Daoy (cell line): ENCODE measurements at regions not wholly inside any gene's neighbourhood (a gene's known extent, or its start where the extent isn't known, plus 50 kb on each side); places are given as distances from the start of the nearest gene placed in this dataset.
A peak's percentile ranks its signal among the peaks of the same experiment; 100 is the strongest.
"Not testable (repeated sequence)": the region's sequence is repeated elsewhere in the genome, so short reads cannot be mapped to it uniquely, and the experiment has no call there.

Source experiments
- DNase-seq: peaks from one replicate; pipeline ENCODE4 v3.0.0-alpha.2; 2015; ENCODE audit warnings: low read depth

DNA sequence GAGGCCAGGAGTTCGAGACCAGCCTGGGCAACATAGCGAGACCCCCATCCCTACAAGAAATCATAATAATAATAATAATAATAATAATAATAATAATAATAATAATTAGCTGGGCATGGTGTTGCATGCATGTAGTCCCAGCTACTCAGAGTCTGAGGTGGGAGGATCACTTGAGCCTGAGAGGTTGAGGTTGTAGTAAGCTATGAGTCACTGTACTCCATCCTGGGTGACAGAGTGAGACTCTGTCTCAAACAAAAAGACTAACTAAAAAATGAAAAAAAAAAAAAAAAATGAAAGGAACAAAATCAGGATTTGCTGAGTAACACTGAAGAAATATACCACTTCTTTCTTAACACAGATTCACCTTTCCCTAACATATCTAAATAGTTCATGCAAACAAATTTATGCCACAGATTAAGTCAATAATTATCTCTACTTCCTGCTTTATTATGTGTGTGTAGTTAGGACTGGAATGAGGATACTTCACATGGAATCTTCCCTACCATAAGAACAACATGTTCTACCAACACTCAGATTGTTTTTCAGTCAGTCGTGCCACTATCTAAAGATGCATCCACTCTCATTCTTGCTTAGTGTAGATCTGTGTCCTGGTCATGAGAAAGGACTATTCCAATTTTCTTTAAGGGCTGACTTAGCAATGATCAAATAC lies 928.7 kb downstream of the SLC4A3 start:
- DNase-seq: peak; percentile 40

DNA sequence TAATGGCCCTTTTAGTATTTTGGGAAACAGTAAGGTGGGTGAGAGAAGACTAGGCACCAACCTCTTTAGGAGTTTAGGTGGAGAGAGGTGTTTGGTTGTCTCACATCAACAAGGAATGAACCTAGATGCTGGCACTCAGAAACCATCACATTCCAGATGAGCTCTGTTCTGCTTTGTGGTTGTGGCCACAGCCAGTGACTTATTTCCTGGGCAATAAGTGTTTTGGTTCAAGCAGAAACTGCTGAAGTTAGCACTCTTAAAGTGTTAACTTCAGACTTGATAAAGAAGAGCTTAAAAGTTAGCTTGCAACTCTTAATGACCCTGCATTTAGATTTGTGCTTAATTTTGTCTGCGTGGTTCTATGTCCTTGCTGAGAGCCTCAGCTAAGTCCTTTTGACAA lies 929.2 kb downstream of the SLC4A3 start:
- DNase-seq: peak; percentile 63

DNA sequence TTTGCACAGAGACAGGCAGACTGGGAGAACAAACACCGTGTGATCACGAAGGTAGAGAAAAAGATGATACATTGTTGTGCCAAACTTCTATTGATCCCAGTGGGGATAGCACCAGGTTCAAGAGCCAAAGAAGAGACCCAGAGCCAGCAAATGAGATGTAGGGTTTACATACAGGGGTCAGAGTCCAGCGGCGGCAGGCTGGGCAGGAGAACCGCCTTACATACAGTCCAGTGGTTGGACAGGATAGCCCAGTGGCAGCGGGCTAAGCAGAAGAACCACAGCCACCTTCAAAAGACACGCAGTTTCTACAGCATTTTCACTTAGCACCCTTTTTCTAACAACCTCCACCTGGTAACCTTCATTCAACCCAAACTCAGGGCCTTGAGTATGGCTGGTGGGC lies 932.8 kb downstream of the SLC4A3 start:
- no peak for DNase-seq

DNA sequence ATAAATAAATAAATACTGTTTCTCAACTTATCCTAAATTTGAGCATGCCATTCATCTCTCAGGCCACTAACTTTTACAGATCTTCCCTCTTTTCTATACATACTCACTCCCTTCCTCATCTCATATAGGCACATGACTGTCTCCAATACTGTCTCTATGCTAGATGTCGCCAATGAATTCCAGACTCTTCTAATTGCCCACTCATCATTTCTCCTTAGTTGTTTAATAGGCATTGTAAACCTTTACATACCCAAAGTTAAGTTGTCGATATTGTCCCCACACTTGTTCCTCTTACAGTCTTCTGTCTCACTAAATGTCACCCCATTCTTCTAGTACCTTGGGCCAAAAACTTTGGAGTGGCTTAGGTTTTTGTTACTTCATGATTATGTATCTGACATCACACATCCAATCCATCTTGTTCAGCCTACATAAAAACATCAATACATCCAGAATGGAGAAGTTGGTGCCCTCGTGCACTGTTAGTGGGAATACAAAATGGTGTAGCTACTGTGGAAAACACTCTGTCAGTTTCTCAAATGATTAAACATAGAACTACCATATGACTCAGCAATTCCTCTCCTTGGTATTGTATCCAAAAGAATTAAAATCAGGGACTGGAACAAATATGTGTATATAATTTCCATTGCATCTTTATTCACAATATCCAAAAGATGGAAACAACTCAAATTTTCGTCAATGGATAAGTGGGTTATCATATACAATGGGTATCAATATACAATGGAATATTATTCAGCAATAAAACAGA lies 935.1 kb downstream of the SLC4A3 start:
- no peak for DNase-seq

DNA sequence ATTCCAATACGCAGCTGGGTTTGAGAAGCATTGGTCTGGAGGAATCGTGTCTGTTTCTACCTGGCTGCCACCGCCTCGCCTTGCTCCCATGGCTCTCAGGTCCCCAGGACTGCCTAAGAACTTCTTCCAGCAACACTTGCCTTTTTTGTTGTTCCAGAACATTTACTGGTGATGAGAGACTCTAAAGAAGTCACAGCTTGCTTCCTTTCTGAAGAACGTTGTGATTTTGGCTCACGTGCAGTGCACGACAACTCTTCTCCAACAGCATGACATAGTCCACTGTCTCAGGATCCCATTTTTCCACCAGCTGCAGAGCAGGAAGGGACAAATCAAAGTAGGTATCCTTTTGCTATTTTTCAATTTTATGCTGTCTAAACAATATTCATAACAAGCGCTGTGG lies 940.9 kb downstream of the SLC4A3 start:
- DNase-seq: no peak

DNA sequence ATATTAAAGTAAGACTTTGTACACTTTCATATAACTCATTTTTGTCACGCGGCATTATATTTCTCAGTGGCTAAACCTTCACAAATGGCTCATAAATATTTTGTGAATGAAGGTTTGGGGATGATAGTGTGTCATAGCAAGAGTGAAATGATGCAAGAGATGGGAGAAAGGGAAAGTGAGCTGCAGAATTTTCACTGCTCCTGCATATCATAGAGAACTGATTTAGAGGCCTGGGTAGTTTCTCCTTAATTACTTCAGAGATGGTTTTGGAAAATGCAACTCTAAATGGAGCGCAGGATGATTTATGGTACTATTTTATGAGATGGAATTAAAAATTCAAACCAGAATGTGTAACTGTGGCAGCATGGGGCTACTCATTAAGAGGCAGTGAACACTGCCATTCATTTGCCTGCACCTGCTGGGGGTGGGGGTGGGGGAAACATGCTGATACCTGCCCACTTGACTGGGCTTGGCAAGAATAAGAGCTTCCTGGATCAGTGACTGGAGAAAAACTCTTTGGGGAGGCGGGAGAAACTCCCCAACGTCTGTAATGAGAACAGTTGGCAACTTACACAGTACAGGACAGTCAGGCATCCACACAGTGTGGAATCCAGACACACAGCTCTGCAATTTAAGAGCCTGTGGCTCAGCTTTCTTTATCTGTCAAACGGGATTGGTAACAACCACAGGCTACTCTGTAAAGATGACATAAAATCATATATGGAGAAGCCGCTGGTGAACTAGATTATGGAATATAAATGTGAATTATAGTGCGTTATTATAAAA lies 941.9 kb downstream of the SLC4A3 start:
- DNase-seq: no peak

DNA sequence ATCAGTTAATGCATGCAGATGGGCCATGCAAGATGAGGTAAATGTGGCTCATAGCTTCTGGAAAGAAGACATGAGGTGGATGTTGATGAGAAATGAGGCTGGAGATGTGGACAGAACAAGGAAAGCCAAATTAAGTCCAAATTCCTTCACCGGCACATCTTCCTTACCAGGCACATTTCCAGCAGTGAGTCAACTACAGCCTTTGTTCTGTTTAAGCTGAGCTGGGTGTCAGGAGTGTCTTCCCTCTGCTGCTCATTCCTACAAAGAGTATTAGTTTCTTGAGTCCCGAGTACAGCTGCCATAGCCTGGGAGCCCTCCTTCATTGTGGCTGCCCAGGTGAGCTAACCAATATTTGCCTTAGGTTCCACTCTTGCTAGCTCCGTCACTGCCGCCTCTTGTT lies 945.0 kb downstream of the SLC4A3 start:
- no peak for DNase-seq

DNA sequence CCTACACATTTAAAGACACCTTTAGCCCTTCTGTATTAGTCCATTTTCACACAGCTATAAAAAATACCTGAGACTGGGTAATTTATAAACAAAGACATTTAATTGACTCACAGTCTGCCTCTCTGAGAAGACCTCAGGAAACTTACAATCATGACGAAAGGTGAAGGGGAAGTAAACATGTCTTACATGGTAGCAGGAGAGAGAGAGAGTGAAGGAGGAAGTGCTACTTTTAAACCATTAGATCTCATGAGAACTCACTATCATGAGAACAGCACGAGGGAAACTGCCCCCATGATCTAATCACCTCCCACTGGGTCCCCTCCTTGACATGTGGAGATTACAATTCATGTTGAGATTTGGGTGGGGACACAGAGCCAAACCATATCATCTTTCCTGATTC lies 946.6 kb downstream of the SLC4A3 start:
- no peak for DNase-seq

DNA sequence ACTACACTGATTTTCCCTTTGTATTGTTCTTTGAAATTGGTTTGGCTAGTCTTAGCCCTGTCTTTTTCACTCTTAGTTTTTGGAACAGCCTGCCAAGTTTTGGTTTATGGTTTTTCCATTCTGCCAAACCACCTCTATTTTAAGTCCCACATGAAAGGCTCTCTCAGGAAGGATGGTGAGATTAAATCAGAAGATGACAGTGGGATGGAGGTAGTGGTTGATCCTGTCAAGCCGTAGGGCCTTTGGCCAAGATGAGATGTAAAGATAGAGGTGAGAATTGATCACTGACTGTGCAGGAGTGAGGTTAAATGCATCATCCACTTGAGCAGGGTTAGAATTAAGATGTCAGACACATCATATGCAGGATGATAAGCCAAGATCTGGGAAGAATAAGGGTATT lies 948.5 kb downstream of the SLC4A3 start:
- DNase-seq: no peak

DNA sequence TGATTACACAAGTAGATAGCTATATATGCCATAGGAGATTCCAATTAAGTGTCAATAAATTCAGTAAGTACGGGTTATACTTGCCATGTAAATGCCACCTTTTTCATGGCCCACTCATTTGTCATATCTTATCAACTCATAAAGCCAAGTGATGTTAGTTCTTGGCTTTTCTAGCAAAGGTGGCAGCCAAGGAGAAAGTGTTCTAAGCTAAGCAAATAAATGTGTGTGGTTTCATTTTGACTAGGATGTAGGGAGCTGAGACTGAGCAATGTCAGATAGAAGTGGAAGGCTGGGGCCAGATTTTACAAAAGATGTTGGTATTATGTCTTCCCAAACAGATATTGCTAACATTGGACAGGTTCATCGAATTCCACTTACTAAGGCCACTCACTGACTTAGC lies 952.0 kb downstream of the SLC4A3 start:
- no peak for DNase-seq

DNA sequence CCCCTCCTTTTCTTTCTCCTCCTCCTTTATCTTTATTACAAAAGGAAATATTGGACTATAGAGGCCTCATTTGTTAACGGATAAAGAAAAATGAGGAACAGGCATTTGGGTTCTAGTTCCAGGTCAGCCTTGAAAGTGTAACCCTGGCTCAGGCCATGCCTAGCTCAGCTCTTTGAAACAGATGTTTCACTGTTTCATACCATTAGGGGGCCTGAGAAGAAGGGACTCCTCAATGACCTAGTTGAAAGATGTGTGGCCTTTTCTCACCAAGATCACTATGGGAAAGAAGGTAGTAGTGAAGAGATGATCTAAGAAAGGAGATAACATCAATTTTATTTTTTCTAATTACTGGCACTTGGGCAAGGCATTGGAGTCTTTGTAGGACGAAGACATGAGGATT lies 952.7 kb downstream of the SLC4A3 start:
- no peak for DNase-seq

DNA sequence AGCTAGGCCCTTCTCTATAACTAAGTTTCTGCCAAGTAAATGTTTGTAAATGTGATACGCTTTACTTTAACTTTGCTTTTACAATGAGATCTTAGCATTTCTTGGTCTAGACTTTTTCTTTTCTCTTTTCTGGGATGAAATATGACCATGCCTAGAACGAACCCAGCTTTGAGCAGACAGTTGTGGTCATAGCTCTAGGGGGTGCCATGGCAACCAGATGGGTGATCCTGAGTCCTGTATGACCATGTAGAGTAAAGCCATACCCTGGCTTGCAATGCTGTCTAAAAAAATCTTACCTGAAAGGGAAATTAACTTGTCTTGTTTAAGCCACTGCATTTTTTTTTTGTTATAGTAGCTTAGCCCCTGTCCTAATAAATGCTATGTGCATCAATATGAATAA lies 956.3 kb downstream of the SLC4A3 start:
- DNase-seq: no peak

DNA sequence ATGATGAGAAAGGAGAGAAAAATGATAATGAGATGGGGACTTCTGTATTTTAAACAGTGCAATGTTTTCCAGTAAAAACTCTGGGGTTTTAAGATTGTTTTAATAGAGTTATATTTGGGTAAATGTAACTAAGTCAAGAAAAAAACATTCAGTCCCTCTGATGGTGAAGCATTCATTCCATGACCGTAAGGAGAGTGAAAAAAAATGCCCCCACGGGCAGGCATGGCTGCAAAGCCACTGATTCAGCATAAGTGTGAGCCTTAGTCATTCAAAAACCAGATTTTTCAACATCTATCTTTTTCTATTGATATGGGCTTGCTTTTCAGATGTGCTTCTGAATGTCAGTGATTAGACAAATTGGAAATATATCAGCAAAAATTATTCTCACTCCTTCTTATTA lies 957.8 kb downstream of the SLC4A3 start:
- DNase-seq: no peak

DNA sequence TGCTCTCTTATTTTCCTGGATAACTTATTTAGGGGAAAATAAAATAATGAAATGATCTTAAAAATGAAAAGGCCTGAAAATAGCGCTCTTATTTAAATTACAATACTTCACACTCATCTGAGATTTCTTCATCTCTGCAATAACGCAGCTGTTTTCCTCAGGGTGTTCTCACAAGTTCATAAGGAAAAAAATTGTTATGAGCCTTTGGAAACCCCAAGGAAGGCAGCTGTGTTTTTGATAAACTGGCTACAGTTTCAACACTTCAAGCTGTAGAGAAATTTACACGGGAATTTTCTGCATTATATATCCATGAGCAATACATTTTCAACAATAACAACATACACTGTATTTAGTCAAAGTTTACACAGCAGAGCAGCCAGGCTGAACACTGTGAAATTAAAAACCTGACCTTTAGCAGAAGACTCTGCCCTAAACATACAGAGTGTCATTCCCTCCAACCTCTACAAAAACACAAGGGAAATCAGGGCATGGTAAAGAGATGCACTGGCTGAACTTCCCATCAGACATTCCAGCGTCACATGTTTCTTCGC lies 959.6 kb downstream of the SLC4A3 start:
- DNase-seq: no peak

DNA sequence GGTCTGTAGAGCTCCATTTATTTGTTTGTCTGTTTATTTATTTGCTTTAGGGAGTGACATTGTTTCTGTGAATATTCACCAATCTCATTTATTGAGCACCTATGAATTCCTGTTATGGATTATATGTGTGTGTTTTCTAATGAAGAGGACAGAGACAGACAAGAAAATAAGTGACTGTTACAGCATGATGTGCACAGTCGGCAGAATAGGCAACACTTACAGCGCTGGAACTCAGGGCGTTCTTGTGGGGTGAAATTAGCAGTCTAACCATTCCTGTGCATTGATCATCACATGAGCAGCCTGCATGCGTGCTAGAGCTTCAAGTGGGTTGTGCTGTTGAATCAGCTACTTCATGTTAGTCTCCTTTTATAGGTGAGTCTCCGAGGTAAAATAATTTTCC lies 960.7 kb downstream of the SLC4A3 start:
- DNase-seq: no peak

DNA sequence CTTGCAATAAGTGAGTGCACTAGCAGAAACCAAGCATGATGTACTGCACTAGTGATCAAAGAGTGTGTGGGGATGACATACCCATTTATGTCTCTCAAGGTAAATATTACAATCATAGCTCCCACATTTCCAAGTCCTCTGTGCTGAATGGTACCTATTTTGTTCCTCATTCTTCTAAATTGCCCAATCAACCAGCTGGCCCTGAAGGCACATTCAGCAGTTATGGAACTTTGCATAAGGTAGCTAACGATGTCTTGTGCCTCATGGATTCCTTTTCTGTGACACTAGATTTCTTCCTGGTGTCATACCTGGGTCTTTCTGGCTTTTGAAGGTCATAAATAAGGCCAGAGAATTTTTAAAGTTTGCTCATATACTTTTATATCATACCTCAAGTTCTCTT lies 963.0 kb downstream of the SLC4A3 start:
- no peak for DNase-seq

DNA sequence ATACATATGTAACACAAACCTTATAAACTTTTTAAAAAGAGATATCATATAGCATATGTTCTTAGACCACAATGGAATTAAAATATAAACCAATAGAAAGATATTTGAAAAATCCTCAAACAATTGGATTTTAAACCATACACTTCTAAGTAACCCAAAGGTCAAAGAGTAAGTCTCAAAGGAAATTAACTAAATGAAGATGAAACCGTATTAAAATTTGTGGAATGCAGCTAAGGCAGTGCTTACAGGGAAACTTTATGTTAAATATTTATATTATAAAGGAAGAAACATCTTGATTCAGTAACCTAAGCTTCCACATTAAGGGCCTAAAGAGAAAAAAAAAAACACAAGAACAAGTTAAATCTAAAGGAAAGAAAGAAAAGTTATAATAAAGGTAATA lies 966.1 kb downstream of the SLC4A3 start:
- DNase-seq: no peak

DNA sequence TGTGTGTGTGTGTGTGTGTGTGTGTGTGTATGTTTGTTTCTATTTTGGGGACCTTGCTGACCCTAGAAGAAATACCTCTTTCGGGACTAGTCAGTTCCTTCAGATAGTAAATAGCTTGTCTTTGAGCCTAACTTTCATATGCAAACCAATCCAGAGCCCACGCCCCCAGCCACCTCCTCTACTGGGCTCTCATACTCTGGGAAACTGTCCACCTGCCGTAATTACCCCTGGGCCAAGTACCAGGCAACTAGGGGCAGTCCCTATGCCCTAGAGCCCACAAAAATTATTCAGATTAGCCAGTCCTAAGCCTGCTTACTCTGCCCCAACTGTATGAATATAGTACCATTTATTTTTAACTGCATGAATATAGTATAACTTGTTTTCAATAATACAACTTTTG lies 970.4 kb downstream of the EPHA4 start:
- DNase-seq: no peak

DNA sequence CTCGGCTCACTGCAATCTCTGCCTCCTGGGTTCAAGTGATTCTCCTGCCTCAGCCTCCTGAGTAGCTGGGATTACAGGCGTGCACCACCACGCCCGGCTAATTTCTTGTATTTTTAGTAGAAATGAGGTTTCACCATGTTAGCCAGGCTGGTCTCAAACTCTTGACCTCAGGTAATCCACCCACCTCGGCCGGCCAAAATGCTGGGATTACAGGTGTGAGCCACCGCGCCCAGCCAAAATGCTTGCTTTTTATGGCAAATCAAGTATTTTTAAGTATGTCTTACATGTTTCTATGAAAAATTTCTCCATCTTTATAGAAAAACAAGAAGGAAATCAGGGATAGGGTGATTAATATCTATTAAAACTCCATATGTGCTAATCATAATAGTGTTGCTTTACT lies 959.1 kb downstream of the EPHA4 start:
- DNase-seq: not testable (repeated sequence)

DNA sequence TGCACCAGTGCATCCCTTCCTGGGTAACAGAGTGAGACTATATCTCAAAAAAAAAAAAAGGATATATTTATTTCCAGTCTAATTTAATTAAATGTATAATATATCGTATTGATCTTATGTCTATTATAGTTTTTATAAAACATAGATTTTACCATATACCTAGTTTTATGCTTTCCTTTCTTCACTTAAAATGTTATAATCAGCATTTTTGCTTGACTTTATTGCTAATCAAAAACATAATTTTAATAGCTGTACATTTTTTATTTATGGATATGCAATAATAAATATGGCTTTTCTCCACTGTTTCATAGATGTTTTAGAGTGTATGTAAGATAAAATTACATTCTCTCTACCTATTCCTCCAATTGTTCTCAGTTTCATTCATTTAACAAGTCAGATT lies 958.0 kb downstream of the EPHA4 start:
- DNase-seq: no peak

DNA sequence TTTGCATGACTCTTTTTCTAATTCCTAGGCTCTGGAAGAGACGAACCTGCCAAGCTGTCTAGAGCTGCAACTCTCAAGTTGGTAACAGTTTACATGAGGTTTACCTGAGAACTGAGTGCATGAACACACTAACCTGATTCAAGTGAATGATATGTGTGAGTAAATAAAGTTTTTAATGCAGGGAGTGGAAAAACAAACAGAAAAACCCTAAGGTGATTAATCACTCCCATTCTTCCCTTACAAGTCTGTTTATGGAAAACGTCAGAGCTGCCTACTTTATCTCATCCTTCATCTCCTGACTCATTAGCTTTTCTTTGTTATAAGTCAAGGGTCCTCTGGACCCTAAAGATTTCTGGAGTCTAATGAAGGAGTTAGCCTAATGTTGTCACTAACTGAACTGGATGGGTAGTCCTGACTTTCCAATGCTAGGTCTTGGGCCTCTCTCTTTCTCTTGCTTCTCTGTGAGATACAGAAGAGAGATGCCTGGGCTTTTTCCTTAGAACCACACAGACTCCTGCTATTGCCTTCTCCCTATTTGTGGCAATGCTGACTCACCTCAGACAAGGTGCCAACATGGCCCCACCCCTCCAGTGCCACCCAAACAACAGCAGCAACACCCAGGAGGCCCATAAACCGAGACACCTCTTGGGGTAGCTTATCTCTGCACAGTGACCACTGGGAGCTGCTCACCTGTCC lies 952.4 kb downstream of the EPHA4 start:
- DNase-seq: peak; percentile 15

DNA sequence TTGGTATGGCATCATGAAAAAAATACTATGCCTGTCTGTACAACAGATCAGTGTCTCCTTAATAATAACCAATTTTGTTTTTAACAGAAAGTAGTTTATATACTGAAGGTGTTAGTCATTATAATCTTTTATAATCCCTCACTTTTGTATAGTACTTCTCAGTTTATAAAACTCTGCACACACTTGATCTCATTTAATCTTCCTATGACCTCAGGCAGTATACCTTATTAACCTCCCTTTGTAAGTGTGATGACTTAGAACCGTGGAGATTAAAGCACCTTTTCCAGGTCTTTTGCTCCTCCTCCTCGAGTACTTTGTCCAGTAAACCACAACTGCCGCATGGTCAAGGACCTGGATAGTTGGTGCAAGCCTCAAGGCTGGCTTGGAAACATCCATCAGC lies 945.5 kb downstream of the EPHA4 start:
- DNase-seq: no peak
